ENCODE measurements at regions not wholly inside any gene's neighbourhood (a gene's known extent, or its start where the extent isn't known, plus 50 kb on each side); places are given as distances from the start of the nearest gene placed in this dataset.

DNA sequence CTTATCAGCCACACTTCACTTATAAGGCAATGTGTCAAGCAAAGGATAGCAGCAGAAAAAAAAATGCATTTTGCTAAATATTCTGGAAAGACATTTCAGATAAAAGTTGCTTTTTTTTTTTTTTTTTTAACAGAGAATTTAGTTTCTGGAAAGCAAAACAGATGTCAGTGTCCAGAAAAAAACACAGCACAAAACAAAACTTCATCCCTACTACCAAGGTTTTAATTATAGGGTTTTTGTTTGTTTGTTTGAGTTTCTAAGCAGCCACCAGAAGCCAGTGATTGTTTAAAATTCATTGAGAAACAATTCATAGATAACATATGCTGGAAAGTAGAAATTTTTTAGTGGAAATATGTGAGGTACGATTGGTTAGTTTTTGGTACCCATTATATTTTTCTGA lies 1202.7 kb downstream of the OTOL1 start:
- TF ChIP-seq, protein P1, sequence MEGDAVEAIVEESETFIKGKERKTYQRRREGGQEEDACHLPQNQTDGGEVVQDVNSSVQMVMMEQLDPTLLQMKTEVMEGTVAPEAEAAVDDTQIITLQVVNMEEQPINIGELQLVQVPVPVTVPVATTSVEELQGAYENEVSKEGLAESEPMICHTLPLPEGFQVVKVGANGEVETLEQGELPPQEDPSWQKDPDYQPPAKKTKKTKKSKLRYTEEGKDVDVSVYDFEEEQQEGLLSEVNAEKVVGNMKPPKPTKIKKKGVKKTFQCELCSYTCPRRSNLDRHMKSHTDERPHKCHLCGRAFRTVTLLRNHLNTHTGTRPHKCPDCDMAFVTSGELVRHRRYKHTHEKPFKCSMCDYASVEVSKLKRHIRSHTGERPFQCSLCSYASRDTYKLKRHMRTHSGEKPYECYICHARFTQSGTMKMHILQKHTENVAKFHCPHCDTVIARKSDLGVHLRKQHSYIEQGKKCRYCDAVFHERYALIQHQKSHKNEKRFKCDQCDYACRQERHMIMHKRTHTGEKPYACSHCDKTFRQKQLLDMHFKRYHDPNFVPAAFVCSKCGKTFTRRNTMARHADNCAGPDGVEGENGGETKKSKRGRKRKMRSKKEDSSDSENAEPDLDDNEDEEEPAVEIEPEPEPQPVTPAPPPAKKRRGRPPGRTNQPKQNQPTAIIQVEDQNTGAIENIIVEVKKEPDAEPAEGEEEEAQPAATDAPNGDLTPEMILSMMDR (IDR thresholded peaks at IDR 0.05), result no peak
- no peak for TF ChIP-seq POLR2A (IDR thresholded peaks at IDR 0.05)

Data from body of pancreas (tissue), 4 donors.